Astrocyte of the cerebellum (primary cell): ENCODE measurements at regions not wholly inside any gene's neighbourhood (a gene's known extent, or its start where the extent isn't known, plus 50 kb on each side); places are given as distances from the start of the nearest gene placed in this dataset.
"Not testable (repeated sequence)": the region's sequence is repeated elsewhere in the genome, so short reads cannot be mapped to it uniquely, and the experiment has no call there.

ENCODE experiments used
- DNase-seq: peaks from one replicate; pipeline ENCODE4 v3.0.0-alpha.2; 2011; ENCODE audit warnings: low read depth
- H3K4me3 ChIP-seq: 2 replicates; pipeline ENCODE4 v1.5.1; 2011; ENCODE audit warnings: mild to moderate bottlenecking, low read depth, low read length, moderate library complexity
- CTCF ChIP-seq: IDR thresholded peaks from 2 replicates; pipeline ENCODE4 v1.5.1; 2012; ENCODE audit warnings: low read length, low read depth, moderate library complexity, mild to moderate bottlenecking; ENCODE audit errors: missing control alignments
- in situ Hi-C: cut with HindIII; loops from 2 replicates; pipeline ENCODE4 v1.10.0; 2017; ENCODE audit warnings: low sequenced_read_pairs

GRCh38 chr6:144922120-144922722, 637.1 kb downstream of the UTRN start:
- in situ Hi-C loops, result no loop called here
- no peak for DNase-seq
- TF ChIP-seq CTCF, result no peak
- H3K4me3 ChIP-seq, result no peak overlapping the region

GRCh38 chr6:144922771-144923490, 637.8 kb downstream of the UTRN start:
- H3K4me3 ChIP-seq, DNase-seq, in situ Hi-C loops: not testable (repeated sequence)

DNA sequence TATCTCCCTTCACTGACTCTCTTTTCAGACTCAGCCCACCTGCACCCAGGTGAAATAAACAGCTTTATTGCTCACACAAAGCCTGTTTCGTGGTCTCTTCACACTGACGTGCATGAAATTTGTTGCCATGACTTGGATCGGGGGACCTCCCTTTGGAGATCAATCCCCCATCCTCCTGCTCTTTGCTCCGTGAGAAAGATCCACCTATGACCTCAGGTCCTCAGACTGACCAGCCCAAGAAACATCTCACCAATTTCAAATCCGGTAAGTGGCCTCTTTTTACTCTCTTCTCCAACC, 638.3 kb downstream of the UTRN start:
- in situ Hi-C loops, result not testable (repeated sequence)

GRCh38 chr6:144928847-144929246, 643.7 kb downstream of the UTRN start:
- H3K4me3 ChIP-seq, result no peak overlapping the region
- DNase-seq, result no peak
- TF ChIP-seq CTCF, result no peak
- in situ Hi-C loops, result no loop called here

More for the DNA sequence above, 638.3 kb downstream of the UTRN start:
- H3K4me3 ChIP-seq, DNase-seq: not testable (repeated sequence)

DNA sequence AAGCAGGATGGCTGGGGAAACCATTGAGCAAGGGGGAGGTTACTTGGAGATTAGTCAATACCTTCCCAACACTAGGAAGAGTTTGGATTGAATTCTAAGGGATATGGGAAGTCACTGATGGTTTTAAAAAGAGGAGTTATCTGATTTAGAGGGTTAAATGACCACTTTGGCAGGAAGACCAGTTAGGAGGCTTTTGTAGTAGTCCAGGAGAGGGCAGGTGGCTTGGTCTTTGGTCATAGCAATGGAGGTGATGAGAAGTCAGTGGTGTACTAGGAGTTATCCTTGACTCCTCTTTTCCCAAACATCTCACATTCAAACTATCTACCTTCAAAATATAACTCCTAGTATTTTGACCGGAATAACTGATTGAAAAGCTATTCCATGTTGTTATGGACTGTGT, 644.1 kb downstream of the UTRN start:
- TF ChIP-seq CTCF, result no peak
- in situ Hi-C loops, result no loop called here
- no peak overlapping the region for H3K4me3 ChIP-seq
- no peak for DNase-seq

DNA sequence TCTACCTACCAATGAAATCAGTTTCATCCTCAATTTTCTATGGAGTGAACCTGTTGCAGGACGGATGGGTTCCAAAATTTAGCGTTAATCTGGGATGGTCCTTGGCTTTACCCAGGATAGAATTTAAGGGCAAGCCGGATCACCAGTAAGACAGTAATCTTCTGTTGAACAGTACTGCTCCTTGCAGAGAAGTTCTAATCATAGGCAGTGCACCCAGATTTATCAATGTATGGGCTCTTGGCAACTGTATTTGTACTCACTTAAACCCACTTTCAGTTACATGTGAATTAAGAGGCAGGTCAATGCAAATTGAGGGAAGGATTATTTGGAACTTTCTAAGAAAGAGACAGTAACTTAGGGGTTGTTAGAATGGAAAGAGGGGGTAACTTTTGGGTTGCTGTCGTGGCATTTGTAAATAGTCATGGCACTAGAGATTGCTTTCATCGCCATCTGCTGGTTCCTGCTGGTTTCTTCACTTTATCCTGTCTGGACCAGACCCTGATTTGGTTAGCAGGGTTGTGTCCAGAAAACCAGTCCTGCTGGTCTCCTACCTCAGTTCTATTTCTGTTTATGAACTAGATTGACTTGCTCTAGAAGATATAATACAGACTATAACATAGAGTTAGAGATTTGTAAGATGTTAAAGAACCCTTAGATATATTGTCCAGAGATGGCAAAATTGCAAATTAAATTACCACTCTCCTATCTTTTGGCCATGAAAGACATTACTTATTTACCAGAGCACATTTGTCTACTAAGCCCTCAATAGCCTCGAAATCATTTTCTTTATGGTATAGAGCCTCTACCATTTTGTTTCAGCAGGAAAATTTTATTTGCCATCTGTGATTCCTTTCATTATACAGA, 646.3 kb downstream of the UTRN start:
- TF ChIP-seq CTCF, result peak; percentile 76
- no peak overlapping the region for H3K4me3 ChIP-seq
- in situ Hi-C loops, result no loop called here
- DNase-seq, result peak; percentile 11

GRCh38 chr6:144932621-144933020, 647.5 kb downstream of the UTRN start:
- no peak overlapping the region for H3K4me3 ChIP-seq
- TF ChIP-seq CTCF, result no peak
- no peak for DNase-seq
- in situ Hi-C loops, result no loop called here
